Activated B cell treated with CpG ODN at 0.5 μM for 24 hours (primary cell): ENCODE measurements at regions not wholly inside any gene's neighbourhood (a gene's known extent, or its start where the extent isn't known, plus 50 kb on each side); places are given as distances from the start of the nearest gene placed in this dataset.
A peak's percentile ranks its signal among the peaks of the same experiment; 100 is the strongest.

Source experiments
- ATAC-seq: fragments of 200-7000 bp; cut with Tn5 transposase; one replicate; pipeline ENCODE4 v1.10.0; 2021; ENCODE audit warnings: low read depth, mild to moderate bottlenecking, moderate library complexity
- CTCF ChIA-PET: fragments of 350-600 bp; sonication (Branson Sonifier 250); formaldehyde crosslinking; loops from one replicate; lab custom pipeline; 2021; ENCODE audit warnings: antibody characterized with exemption; lab: Charles Lee
- POLR2A ChIA-PET: fragments of 350-600 bp; sonication (Branson Sonifier 250); formaldehyde crosslinking; loops from one replicate; lab custom pipeline; 2021; ENCODE audit warnings: antibody characterized with exemption; lab: Charles Lee
- DNase-seq: peaks from one replicate; pipeline ENCODE4 v3.0.0; 2022
- H3K27ac Mint-ChIP-seq: one replicate; pipeline ENCODE4 v1.8.0; 2020; ENCODE audit warnings: mixed read lengths
- H3K27me3 Mint-ChIP-seq: one replicate; pipeline ENCODE4 v1.8.0; 2021; ENCODE audit warnings: mixed read lengths
- H3K36me3 Mint-ChIP-seq: one replicate; pipeline ENCODE4 v1.8.0; 2021; ENCODE audit warnings: low read depth, mixed read lengths
- H3K4me1 Mint-ChIP-seq: one replicate; pipeline ENCODE4 v1.8.0; 2021; ENCODE audit warnings: mixed read lengths
- H3K4me3 Mint-ChIP-seq: one replicate; pipeline ENCODE4 v1.8.0; 2020; ENCODE audit warnings: mild to moderate bottlenecking, mixed read lengths
- H3K9me3 Mint-ChIP-seq: one replicate; pipeline ENCODE4 v1.8.0; 2020; ENCODE audit warnings: mixed read lengths
- intact Hi-C: fragments of 100-400 bp; cut with micrococcal nuclease; formaldehyde crosslinking; loops from one replicate; pipeline ENCODE4 v1.15.1; 2024
- TF ChIP-seq, protein P1 (sequence below): fragments of 200-600 bp; IDR thresholded peaks from one replicate; pipeline ENCODE4 v1.8.0; 2022; ENCODE audit warnings: antibody characterized with exemption, mild to moderate bottlenecking

DNA sequence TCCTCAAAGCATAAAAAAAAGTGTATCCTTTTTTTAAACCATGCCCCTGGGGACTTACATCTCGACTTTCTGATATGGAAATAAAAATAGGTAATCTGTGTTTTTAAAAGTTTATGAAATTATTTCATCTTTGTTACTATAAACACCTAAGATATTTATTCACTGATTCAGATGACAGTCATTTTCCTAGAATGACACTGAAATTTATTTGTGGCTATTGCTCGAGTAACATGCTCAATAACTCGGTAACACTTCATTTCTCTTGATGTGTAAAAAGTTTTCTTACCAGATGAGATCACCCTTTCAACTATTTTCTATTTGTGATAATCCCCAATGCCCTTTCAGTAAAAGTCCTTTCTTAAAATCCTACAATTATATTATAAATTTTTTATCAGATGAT, 495.8 kb downstream of the TTLL7 start:
- TF ChIP-seq, protein P1, sequence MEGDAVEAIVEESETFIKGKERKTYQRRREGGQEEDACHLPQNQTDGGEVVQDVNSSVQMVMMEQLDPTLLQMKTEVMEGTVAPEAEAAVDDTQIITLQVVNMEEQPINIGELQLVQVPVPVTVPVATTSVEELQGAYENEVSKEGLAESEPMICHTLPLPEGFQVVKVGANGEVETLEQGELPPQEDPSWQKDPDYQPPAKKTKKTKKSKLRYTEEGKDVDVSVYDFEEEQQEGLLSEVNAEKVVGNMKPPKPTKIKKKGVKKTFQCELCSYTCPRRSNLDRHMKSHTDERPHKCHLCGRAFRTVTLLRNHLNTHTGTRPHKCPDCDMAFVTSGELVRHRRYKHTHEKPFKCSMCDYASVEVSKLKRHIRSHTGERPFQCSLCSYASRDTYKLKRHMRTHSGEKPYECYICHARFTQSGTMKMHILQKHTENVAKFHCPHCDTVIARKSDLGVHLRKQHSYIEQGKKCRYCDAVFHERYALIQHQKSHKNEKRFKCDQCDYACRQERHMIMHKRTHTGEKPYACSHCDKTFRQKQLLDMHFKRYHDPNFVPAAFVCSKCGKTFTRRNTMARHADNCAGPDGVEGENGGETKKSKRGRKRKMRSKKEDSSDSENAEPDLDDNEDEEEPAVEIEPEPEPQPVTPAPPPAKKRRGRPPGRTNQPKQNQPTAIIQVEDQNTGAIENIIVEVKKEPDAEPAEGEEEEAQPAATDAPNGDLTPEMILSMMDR = no peak
- intact Hi-C loops = no loop called here
- Mint-ChIP-seq H3K9me3 (peaks cover 3% of the 10 kb centered on the region), H3K36me3 (no peaks in the 10 kb centered on the region), H3K27ac (no peak overlapping the region), H3K4me1 (peaks cover 63% of the 10 kb centered on the region), H3K27me3 (no peaks in the 10 kb centered on the region), H3K4me3 (no peak overlapping the region)
- no peak for ATAC-seq
- ChIA-PET CTCF (no interaction called here), POLR2A (no interaction called here)
- DNase-seq = no peak

DNA sequence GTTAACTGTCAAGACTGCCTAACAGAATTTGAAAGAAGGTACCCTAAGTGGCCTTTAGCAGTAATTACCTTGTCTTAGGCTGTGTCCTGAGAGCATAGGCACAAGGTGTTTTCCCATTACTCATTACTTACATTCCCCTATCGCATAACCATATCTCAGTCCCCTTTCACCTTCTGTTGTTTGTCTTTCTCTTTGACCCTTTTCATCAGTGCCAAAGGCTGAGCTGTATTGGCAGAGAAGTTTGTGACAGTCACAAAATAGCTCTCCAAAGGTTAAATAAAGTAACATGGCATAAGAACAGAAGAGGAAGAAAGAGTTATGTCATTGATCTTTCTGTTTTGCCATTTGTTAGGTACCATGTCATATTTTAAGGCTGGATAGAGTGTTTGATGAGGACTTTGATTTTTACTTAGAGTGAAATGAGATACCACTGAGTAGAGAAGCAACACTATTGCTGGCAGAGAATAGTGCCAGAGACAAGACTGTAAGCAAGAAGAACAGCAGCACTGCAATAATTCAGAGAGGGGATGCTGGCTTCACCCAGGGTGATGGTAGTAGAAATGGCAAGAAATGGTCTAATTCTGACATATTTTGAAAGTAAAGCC, 497.8 kb downstream of the TTLL7 start:
- Mint-ChIP-seq H3K9me3 (peaks cover 3% of the 10 kb centered on the region), H3K27ac (peak overlapping the region; percentile 82), H3K36me3 (no peaks in the 10 kb centered on the region), H3K4me1 (peaks cover 72% of the 10 kb centered on the region), H3K4me3 (peak overlapping the region; percentile 37), H3K27me3 (no peaks in the 10 kb centered on the region)
- DNase-seq = no peak
- ChIA-PET CTCF (no interaction called here), POLR2A (interaction anchor here (0.6 to 1.7 kb wide), 4 partner anchors 10 to 360 kb away, joined by 3 to 6 read pairs (median 4); no protein-coding TSS in a partner anchor)
- TF ChIP-seq, protein P1 = no peak
- intact Hi-C loops = loop anchor here (1.0 kb wide), 1 partner anchor 8 kb away; no protein-coding TSS in a partner anchor
- ATAC-seq = peak; percentile 74

DNA sequence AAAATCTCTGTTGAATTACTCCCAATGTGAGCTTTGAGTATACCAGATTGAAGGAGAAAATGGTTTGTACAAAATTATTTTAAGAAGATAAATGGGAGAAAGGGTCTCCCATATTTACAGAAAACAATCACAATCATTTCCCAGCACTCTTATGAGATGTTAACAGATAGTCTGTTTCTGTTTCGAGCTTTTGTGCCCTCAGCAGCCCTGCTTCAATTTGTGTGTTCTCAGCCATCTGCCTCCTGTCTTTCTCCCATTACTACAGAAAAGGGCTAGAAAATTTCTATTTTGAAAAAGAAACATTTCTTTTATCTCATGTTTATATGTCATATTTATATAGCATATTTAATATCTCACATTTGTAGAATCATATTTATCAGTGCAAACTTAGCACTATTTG, 498.4 kb downstream of the TTLL7 start:
- intact Hi-C loops = no loop called here
- ATAC-seq = no peak
- Mint-ChIP-seq H3K4me3 (no peak overlapping the region), H3K27ac (peak overlapping the region; percentile 84), H3K9me3 (peaks cover 3% of the 10 kb centered on the region), H3K27me3 (no peaks in the 10 kb centered on the region), H3K4me1 (peaks cover 72% of the 10 kb centered on the region), H3K36me3 (no peaks in the 10 kb centered on the region)
- DNase-seq = no peak
- POLR2A ChIA-PET = interaction anchor here (0.6 to 1.7 kb wide), 3 partner anchors 9 to 192 kb away, joined by 3 to 6 read pairs (median 5); no protein-coding TSS in a partner anchor
- TF ChIP-seq, protein P1 = no peak
- CTCF ChIA-PET = no interaction called here

DNA sequence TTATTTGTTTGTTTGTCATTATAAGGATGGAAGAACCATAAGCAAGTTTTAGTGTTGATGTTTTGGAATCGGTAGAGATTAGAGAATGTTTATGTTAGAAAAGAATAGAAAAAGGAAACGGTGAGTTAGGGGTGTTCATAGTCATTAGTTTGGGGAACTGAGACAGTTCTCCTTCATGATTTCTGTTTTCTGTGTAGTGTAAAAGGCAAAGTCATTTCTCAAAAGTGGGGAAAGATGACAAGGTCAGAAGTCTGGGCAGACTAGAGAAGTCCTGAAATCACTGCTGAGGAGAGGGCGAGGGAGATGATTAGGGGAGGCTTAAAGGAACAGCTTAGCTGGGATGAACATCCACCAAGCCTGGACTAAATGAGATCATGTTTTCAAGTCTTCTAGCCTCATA, 498.9 kb downstream of the TTLL7 start:
- intact Hi-C loops = loop anchor here (5.0 kb wide), 1 partner anchor 262 kb away; no protein-coding TSS in a partner anchor
- ATAC-seq = peak; percentile 60
- H3K27ac Mint-ChIP-seq = peak overlapping the region; percentile 84
- no peaks in the 10 kb centered on the region for H3K36me3 Mint-ChIP-seq
- H3K4me1 Mint-ChIP-seq = peaks cover 72% of the 10 kb centered on the region
- no peak for DNase-seq
- H3K9me3 Mint-ChIP-seq = peaks cover 3% of the 10 kb centered on the region
- ChIA-PET POLR2A (interaction anchor here (1.2 kb wide), 1 partner anchor 9 kb away, joined by 3 read pairs; no protein-coding TSS in a partner anchor), CTCF (no interaction called here)
- peak overlapping the region; percentile 47 for H3K4me3 Mint-ChIP-seq
- TF ChIP-seq, protein P1 = no peak
- H3K27me3 Mint-ChIP-seq = no peaks in the 10 kb centered on the region

DNA sequence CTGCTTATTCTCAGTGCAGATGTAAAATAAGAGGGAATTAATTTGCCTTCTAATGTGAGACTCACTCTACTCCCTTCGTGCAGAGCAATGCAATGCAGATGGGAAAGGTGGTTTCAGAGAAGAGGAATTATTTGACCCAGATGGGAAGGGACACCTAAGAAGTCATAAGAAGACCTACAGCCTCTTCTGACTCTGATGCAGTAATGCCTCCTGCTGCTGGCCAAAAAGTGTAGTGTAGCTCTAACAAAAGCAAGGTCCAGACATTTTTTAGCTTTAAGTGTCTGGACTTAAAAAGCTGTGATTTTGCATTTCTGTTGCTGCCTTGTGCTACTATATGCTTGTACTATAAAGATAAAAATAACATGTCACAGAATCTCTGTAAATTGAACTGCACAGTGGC, 501.4 kb downstream of the TTLL7 start:
- Mint-ChIP-seq H3K4me1 (peaks cover 66% of the 10 kb centered on the region), H3K4me3 (no peak overlapping the region), H3K36me3 (no peaks in the 10 kb centered on the region), H3K27ac (no peak overlapping the region), H3K27me3 (no peaks in the 10 kb centered on the region), H3K9me3 (peaks cover 5% of the 10 kb centered on the region)
- ChIA-PET CTCF (interaction anchor here (1.0 kb wide), 1 partner anchor 11 kb away, joined by 3 read pairs; no protein-coding TSS in a partner anchor), POLR2A (no interaction called here)
- no peak for ATAC-seq
- DNase-seq = no peak
- intact Hi-C loops = loop anchor here (5.0 kb wide), 1 partner anchor 265 kb away; no protein-coding TSS in a partner anchor
- TF ChIP-seq, protein P1 = no peak
